Activated CD8-positive, alpha-beta memory T cell treated with anti-CD3 and anti-CD28 coated beads for 24 hours (primary cell): ENCODE measurements at regions not wholly inside any gene's neighbourhood (a gene's known extent, or its start where the extent isn't known, plus 50 kb on each side); places are given as distances from the start of the nearest gene placed in this dataset.
"Not testable (repeated sequence)": the region's sequence is repeated elsewhere in the genome, so short reads cannot be mapped to it uniquely, and the experiment has no call there.

ENCODE experiments used
- DNase-seq: peaks from one replicate; pipeline ENCODE4 v3.0.0-alpha.2; 2020

- no peak for DNase-seq
These were observed 174.0 kb downstream of the ASB1 start for GRCh38 chr2:238600506-238601432.

GRCh38 chr2:238601433-238602222 lies 174.9 kb downstream of the ASB1 start:
- DNase-seq = no peak

- no peak for DNase-seq
These were observed 175.7 kb downstream of the ASB1 start for GRCh38 chr2:238602223-238602960.

GRCh38 chr2:238603596-238603995 lies 176.9 kb downstream of the ASB1 start:
- no peak for DNase-seq

- DNase-seq = no peak
These were observed 179.6 kb downstream of the ASB1 start for GRCh38 chr2:238606311-238606710.

GRCh38 chr2:238613610-238614009 lies 186.9 kb downstream of the ASB1 start:
- no peak for DNase-seq

GRCh38 chr2:238614376-238614775 lies 187.6 kb downstream of the ASB1 start:
- DNase-seq = no peak

- DNase-seq = no peak
These were observed 188.5 kb downstream of the ASB1 start for GRCh38 chr2:238615187-238615586.

- DNase-seq = no peak
These were observed 190.0 kb downstream of the ASB1 start for GRCh38 chr2:238616681-238617080.

GRCh38 chr2:238618494-238619283 lies 192.0 kb downstream of the ASB1 start:
- DNase-seq = not testable (repeated sequence)

- no peak for DNase-seq
These were observed 201.2 kb downstream of the ASB1 start for GRCh38 chr2:238627899-238628298.

GRCh38 chr2:238629064-238629463 lies 202.3 kb downstream of the ASB1 start:
- no peak for DNase-seq

GRCh38 chr2:238631491-238632180 lies 204.9 kb downstream of the ASB1 start:
- no peak for DNase-seq

GRCh38 chr2:238632181-238633060 lies 205.7 kb downstream of the ASB1 start:
- DNase-seq = no peak

- no peak for DNase-seq
These were observed 206.9 kb downstream of the ASB1 start for GRCh38 chr2:238633426-238634328.

- DNase-seq = no peak
These were observed 208.1 kb downstream of the ASB1 start for GRCh38 chr2:238634701-238635357.

- DNase-seq = no peak
These were observed 208.9 kb downstream of the ASB1 start for GRCh38 chr2:238635647-238636051.

- no peak for DNase-seq
These were observed 209.7 kb downstream of the ASB1 start for GRCh38 chr2:238636269-238637073.
